Caco-2 (cell line): ENCODE measurements at regions not wholly inside any gene's neighbourhood (a gene's known extent, or its start where the extent isn't known, plus 50 kb on each side); places are given as distances from the start of the nearest gene placed in this dataset.
"Not testable (repeated sequence)": the region's sequence is repeated elsewhere in the genome, so short reads cannot be mapped to it uniquely, and the experiment has no call there.

ENCODE experiments used
- BruUV-seq: library from RNA; stranded (reverse); fragments of 400-500 nt; replicated peaks from 2 replicates; lab custom pipeline; 2021; lab: Mats Ljungman, UMichigan
- CTCF ChIA-PET: fragments of 300-600 bp; sonication (Branson Sonifier 250); formaldehyde crosslinking; loops from one replicate; lab custom pipeline; 2022; ENCODE audit warnings: antibody characterized with exemption; lab: Charles Lee
- POLR2A ChIA-PET: fragments of 300-600 bp; sonication (Branson Sonifier 250); formaldehyde crosslinking; loops from one replicate; lab custom pipeline; 2022; ENCODE audit warnings: antibody characterized with exemption; lab: Charles Lee
- DNase-seq, 2 experiments: peaks; one replicate each; pipeline versions ENCODE4 v3.0.0 to v3.0.0-alpha.2; 2020 to 2022
- H3K27me3 ChIP-seq: replicated peaks from 2 replicates; pipeline ENCODE4 v1.6.0; 2011; ENCODE audit warnings: low read length; ENCODE audit not compliant: control insufficient read depth, insufficient read depth
- H3K36me3 ChIP-seq: 2 replicates; pipeline ENCODE4 v1.5.1; 2011; ENCODE audit warnings: low read length; ENCODE audit not compliant: control insufficient read depth, insufficient read depth
- H3K4me1 ChIP-seq: fragments of 250-450 bp; sonication (Bioruptor Pico); 2 replicates; pipeline ENCODE4 v1.5.1; 2020; ENCODE audit warnings: mild to moderate bottlenecking
- H3K4me3 ChIP-seq: 2 replicates; pipeline ENCODE4 v1.5.1; 2011; ENCODE audit warnings: low read depth, mild to moderate bottlenecking, control low read depth, low read length
- H3K9me3 ChIP-seq: fragments of 250-450 bp; sonication (Bioruptor Pico); 2 replicates; pipeline ENCODE4 v1.5.1; 2020; ENCODE audit warnings: mild to moderate bottlenecking, moderate library complexity
- H3K27ac Mint-ChIP-seq: one replicate; pipeline ENCODE4 v1.8.0; 2022; ENCODE audit warnings: mixed read lengths; ENCODE audit not compliant: unreplicated experiment
- H3K27me3 Mint-ChIP-seq: one replicate; pipeline ENCODE4 v1.8.0; 2022; ENCODE audit warnings: mixed read lengths; ENCODE audit not compliant: insufficient read depth, unreplicated experiment
- H3K36me3 Mint-ChIP-seq: one replicate; pipeline ENCODE4 v1.8.0; 2022; ENCODE audit warnings: mild to moderate bottlenecking, mixed read lengths; ENCODE audit not compliant: insufficient read depth, unreplicated experiment
- H3K4me1 Mint-ChIP-seq: one replicate; pipeline ENCODE4 v1.8.0; 2022; ENCODE audit warnings: low read depth, mixed read lengths; ENCODE audit not compliant: unreplicated experiment
- H3K4me3 Mint-ChIP-seq: one replicate; pipeline ENCODE4 v1.8.0; 2022; ENCODE audit warnings: mild to moderate bottlenecking, moderate library complexity, mixed read lengths; ENCODE audit not compliant: unreplicated experiment
- H3K9me3 Mint-ChIP-seq: one replicate; pipeline ENCODE4 v1.8.0; 2022; ENCODE audit warnings: mixed read lengths; ENCODE audit not compliant: unreplicated experiment
- intact Hi-C: fragments of 100-400 bp; cut with micrococcal nuclease; formaldehyde crosslinking; loops from one replicate; pipeline ENCODE4 v1.10.0; 2022; ENCODE audit not compliant: unreplicated experiment

DNA sequence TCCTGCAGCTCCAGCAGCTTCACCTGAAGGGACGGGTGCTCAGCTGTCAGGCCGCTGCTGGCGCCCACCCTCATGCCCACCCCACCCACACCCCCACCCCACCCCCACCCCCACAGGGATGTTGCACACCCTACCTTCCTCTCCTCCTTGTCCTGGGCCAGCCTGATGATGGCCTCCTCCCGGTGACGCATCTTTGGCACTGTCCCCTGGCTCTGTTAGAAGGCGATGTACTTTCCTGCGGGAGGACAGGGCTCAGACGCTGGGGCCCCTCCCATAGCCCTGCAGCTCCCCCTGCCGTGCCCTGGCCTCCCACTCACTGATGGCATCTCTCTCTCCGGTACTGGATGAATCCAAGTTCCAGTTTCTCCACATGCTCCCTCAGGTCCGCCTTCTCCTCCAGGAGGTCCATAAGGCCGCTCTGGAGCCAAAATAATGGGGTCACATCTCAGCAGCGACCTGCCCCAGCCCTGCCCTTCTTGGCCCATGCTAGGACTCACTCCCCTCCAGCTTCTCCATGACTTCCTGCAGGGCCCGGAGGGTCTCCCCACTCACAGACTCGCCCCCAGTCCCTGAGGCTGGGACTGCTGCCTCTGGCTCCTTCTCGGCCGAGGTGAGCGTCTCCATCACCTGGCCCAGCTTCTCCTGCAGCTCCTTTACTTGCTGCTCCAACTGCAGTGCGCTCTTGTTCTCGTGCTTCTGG lies 55.2 kb downstream of the GOLGA8B start:
- H3K27me3 ChIP-seq, H3K4me1 ChIP-seq, POLR2A ChIA-PET, DNase-seq, H3K27ac Mint-ChIP-seq, H3K36me3 ChIP-seq, CTCF ChIA-PET, BruUV-seq, H3K36me3 Mint-ChIP-seq, H3K4me3 Mint-ChIP-seq, H3K4me3 ChIP-seq, H3K9me3 Mint-ChIP-seq, H3K9me3 ChIP-seq, H3K4me1 Mint-ChIP-seq, H3K27me3 Mint-ChIP-seq, intact Hi-C loops: not testable (repeated sequence)

DNA sequence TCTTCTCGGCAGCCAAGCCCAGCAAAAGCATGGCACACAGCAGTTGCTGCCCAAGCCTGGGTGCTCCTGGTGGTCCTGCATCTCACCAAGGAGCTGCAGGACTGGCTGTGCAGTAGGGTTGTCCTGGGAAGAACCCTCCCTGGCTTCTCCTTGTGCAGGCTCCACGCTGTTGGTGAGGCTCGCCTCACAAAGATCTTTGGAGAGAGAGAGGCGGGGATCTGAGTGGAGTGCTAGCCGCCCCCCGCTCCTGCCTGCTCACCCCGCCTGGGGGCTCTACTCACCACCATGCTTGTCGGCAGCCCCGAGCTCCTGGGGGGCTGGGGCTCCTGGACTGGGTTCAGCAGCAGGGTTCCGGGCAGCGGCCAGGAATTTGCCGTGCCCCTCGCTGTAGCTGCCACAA lies 55.8 kb downstream of the GOLGA8B start:
- intact Hi-C loops, BruUV-seq, H3K4me1 Mint-ChIP-seq, H3K27me3 ChIP-seq, CTCF ChIA-PET, DNase-seq, H3K4me1 ChIP-seq, H3K36me3 Mint-ChIP-seq, H3K27ac Mint-ChIP-seq, H3K4me3 Mint-ChIP-seq, H3K9me3 Mint-ChIP-seq, POLR2A ChIA-PET, H3K9me3 ChIP-seq, H3K36me3 ChIP-seq, H3K27me3 Mint-ChIP-seq, H3K4me3 ChIP-seq: not testable (repeated sequence)

DNA sequence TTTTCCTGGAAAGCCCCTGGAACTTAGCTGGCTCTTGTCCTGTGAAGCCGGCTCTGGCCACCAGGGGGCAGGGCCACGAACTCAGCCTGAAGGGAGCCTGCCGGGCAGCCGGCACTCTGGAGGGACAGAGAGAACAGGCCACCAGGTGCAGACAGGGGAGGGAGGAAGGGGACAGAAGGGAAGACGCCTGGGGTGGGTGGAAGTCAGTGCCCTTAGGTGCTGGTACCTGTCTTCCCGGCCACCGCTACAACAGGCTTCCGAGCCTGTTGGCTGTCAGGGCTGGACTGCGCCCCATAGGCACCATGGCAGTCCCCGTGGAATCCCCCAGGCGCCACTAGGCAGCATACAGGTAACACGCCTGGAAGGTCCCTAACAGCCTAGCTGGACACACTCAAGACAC lies 59.6 kb downstream of the GOLGA8B start:
- H3K4me1 Mint-ChIP-seq, H3K9me3 Mint-ChIP-seq, intact Hi-C loops, H3K36me3 ChIP-seq, H3K9me3 ChIP-seq, CTCF ChIA-PET, H3K36me3 Mint-ChIP-seq, POLR2A ChIA-PET, BruUV-seq, H3K4me1 ChIP-seq, H3K4me3 ChIP-seq, H3K27ac Mint-ChIP-seq, H3K4me3 Mint-ChIP-seq, H3K27me3 ChIP-seq, H3K27me3 Mint-ChIP-seq: not testable (repeated sequence)
- DNase-seq: peak in 1 of 2 experiments; percentile 16

DNA sequence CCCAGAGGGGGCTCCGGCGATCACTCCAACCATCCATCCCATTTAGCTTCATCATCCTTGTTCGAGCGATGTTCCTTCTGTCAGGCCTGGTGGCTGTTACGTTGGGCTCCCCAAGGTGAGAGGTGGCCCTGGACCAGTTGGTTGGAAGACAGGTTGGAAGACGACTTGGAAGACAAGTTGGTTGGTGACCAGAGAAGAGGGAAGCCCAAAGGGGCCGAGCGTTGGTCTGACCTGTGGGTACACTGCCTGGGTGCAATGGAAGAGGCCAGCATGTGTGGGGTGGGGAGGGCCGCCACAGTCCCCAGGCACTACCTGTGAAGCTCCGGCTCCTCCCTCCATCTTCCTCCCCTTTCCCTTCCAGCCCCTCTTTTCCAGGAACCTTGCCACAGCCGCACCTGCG lies 60.9 kb downstream of the GOLGA8B start:
- H3K4me1 Mint-ChIP-seq, POLR2A ChIA-PET, H3K27me3 Mint-ChIP-seq, H3K36me3 ChIP-seq, H3K9me3 ChIP-seq, H3K4me3 Mint-ChIP-seq, H3K27ac Mint-ChIP-seq, H3K36me3 Mint-ChIP-seq, BruUV-seq, CTCF ChIA-PET, DNase-seq, H3K4me1 ChIP-seq, H3K9me3 Mint-ChIP-seq, intact Hi-C loops, H3K27me3 ChIP-seq, H3K4me3 ChIP-seq: not testable (repeated sequence)

DNA sequence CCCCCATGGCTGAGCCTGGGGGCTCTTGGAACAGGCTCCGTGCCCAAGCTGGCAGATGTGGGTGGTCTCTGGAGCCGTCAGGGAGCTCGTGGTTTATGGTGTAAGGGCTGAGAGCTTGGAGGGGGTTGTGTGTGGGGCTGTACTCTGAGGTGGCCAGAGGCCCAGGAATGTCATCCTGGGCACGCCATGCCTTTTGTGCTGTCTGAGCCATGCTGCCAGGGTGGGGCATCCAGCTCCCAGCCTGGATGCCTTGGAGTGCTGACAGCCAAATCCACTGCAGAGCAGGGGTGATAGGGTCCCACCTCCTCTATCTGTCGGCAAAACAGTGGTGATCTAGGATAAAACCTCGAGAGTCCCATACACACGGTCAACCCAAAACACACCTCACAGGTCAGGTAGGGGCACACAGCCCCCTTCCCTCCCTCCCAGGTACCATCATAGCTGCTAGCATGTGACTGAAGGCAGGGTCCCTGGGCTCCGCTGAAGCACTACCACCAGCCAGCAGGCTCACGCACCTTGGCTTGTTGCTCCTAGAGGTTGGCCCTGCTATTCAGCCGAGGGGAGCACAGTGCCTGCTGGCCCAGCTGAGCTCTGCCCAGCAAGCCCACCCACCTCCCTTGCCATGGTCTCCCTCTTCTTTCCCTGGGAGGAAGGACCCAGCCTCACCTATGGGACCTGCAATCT lies 61.5 kb downstream of the GOLGA8B start:
- H3K27me3 Mint-ChIP-seq, H3K9me3 ChIP-seq, CTCF ChIA-PET, intact Hi-C loops, H3K9me3 Mint-ChIP-seq, H3K27ac Mint-ChIP-seq, H3K4me3 Mint-ChIP-seq, H3K36me3 Mint-ChIP-seq, H3K4me3 ChIP-seq, H3K4me1 ChIP-seq, H3K36me3 ChIP-seq, DNase-seq, BruUV-seq, POLR2A ChIA-PET, H3K4me1 Mint-ChIP-seq, H3K27me3 ChIP-seq: not testable (repeated sequence)
